Fibroblast of skin of left quadriceps (primary cell): ENCODE measurements at regions not wholly inside any gene's neighbourhood (a gene's known extent, or its start where the extent isn't known, plus 50 kb on each side); places are given as distances from the start of the nearest gene placed in this dataset.
"Not testable (repeated sequence)": the region's sequence is repeated elsewhere in the genome, so short reads cannot be mapped to it uniquely, and the experiment has no call there.

Experiments used
- DNase-seq, 2 experiments: peaks; one replicate each; pipeline ENCODE4 v3.0.0-alpha.2; 2013; ENCODE audit warnings: low read depth in 2 of 2

DNA sequence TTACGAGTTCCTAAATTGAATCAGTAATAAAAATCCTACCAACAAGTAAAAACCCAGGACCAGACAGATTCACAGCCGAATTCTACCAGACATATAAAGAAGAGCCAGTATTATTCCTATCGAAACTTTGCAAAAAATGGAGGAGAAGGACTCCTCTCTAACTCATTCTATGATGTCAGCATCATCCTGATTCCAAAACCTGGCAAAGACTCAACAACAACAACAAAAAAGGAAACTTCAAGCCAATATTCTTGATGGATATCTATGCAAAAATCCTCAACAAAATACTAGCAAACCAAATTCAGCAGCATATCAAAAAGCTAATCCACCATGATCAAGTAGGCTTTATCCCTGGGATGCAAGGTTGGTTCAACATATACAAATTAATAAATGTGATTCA lies 84.6 kb upstream of the ADRB2 start:
- DNase-seq = not testable (repeated sequence)

DNA sequence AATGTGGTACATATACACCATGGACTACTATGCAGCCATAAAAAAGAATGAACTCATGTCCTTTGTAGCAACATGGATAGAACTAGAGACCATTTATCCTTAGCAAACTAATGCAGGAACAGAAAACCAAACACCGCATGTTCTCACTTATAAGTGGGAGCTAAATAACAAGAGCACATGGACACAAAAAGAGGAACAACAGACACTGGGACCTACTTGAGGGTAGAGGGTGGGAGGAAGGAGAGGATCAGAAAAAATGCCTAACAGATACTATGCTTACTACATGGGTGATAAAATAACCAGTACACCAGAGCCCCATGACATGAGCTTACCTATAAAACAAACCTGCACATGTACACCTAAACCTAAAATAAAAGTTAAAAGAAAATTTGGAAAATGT lies 82.0 kb upstream of the ADRB2 start:
- DNase-seq = not testable (repeated sequence)

DNA sequence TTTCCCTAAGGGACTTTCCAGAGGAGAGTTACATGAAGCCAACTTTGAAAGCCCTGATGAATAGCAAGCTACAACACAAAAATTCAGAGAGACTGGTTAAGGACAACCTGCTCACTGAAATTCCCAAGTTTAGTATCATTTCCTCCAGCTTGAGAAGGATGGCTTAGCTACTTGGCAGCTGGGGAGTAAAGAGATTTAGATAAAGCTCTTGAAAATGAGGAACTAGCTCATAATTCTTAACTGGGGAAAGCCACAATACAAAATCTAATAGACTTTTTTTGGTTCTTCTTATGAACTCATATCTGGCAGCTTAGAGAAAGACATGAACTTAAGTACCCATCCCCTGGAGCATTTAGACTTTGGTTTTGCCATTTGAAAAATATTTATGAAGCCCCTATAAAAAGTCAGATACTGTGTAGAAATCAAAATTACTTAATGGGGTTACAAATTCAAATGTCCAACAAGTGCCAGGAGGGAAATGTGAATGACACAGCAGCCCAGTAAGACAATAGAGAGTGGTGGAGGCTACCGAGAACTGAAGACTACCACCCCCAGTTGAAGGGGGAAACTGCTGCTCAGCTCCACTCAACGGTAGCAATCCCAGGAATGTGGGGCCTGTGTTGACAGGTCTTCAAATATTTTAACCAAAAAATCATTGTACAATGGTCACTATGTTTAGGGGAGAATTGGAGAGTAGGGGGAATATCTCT lies 79.4 kb upstream of the ADRB2 start:
- DNase-seq = no peak

- DNase-seq = no peak
Measured at GRCh38 chr5:148747536-148747906, 78.9 kb upstream of the ADRB2 start.

DNA sequence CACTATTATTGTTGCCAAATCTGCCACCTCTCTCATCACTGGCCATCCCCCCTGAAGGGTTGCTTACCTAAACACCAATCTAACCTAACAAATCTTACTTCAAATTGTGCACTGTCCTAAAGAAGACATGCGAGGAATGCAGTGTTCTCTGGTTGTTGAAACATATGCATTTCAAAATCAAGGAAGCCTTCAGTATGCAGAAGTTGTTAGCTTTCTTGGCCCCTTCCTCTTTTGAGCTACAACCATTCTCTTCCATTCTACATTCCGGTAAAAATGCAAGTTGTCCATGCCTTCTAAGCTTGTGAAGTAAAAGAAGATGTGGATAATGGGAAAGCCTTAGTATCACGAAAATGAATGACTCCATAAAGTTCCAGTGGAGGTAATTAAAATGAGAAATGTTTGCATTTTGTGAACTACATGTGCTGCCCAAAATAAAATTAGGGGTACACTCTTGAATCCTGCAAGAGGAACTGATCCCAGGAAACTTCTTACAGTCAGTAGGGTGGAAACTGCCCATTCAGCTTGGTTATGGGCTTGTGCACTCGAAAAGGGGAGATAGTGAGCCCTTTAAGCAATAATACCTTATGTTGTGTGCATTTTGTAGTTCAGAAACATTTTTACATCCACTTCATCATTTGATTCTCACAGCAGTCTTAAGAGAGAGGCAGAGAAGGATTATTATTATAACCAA lies 77.6 kb upstream of the ADRB2 start:
- DNase-seq = no peak

GRCh38 chr5:148750614-148751013 lies 75.8 kb upstream of the ADRB2 start:
- DNase-seq = no peak

GRCh38 chr5:148751025-148751424 lies 75.4 kb upstream of the ADRB2 start:
- DNase-seq = no peak

DNA sequence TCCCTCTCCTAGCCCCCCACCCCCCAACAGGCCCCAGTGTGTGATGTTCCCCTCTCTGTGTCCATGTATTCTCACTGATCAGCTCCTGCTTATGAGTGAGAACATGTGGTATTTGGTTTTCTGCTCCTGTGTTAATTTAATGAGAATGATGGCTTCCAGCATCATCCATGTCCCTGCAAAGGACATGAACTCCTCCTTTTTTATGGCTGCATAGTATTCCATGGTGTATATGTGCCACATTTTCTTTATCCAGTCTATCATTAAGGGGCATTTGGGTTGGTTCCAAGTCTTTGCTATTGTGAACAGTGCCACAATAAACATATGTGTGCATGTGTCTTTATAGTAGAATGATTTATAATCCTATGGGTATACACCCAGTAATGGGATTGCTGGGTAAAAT lies 74.0 kb upstream of the ADRB2 start:
- DNase-seq = not testable (repeated sequence)

- no peak for DNase-seq
Measured at GRCh38 chr5:148759101-148759500, 67.3 kb upstream of the ADRB2 start.

- no peak for DNase-seq
Measured at GRCh38 chr5:148760945-148761638, 65.3 kb upstream of the ADRB2 start.

GRCh38 chr5:148763996-148764395 lies 62.4 kb upstream of the ADRB2 start:
- no peak for DNase-seq

DNA sequence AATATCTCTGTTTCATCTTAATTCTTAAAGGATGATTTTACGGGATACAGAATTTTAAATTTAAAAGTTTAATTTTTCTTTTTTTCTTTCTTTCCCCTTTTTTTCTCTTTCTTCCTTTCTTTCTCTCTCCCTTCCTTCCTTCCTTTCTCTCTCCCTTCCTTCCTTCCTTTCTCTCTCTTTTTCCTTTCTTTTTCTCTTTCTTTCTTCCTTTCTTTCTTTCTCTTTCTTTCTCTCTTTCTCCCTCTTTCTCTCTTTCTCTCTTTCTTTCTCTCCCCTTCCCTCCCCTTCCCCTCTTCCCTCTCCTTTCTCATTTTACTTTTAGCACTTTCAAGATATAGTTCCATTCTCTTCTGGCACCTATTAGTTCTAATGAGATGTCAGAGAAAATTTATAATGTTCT lies 61.4 kb upstream of the ADRB2 start:
- no peak for DNase-seq

GRCh38 chr5:148768806-148769415 lies 57.5 kb upstream of the ADRB2 start:
- no peak for DNase-seq

GRCh38 chr5:148769941-148770340 lies 56.5 kb upstream of the ADRB2 start:
- no peak for DNase-seq

DNA sequence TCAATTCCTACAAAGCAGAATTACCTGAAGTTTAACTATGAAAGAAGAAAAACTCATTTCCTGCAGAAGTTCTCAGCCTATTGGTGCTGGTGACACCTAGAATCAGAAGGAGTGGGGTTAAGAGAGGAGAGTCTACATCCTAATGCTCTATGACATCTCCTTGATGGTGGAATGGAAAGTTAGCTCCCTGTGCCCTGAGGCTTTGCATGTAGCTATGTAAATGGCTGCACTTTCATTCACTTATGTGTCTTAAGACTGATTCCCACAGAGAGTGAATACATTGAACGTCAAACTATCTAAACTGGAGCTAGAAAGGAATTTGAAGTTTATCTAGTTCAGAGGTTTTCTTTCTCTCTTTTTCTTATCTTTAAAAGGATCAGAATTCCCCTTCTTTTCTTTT lies 52.1 kb upstream of the ADRB2 start:
- no peak for DNase-seq

- DNase-seq = no peak
Measured at GRCh38 chr5:148776261-148776660, 50.1 kb upstream of the ADRB2 start.
